Tibial nerve (tissue), 4 donors: ENCODE measurements at regions not wholly inside any gene's neighbourhood (a gene's known extent, or its start where the extent isn't known, plus 50 kb on each side); places are given as distances from the start of the nearest gene placed in this dataset.

ENCODE experiments used
- DNase-seq, 2 donors: peaks; one replicate each; pipeline ENCODE4 v3.0.0-alpha.2; 2019; ENCODE audit warnings: low spot score in 2 of 2
- H3K27ac ChIP-seq, 4 donors: fragments of 200-600 bp; sonication (generic) in 3 of 4; one replicate each; pipeline ENCODE4 v1.5.1; 2017 to 2019; ENCODE audit warnings: mild to moderate bottlenecking in 1 of 4
- H3K27me3 ChIP-seq, 2 donors: fragments of 200-600 bp; sonication (generic) in 1 of 2; one replicate each; pipeline versions ENCODE4 v1.5.1 to v1.6.0; 2017 to 2019
- H3K36me3 ChIP-seq, 3 donors: fragments of 200-600 bp; sonication (generic); one replicate each; pipeline ENCODE4 v1.5.1; 2018 to 2019
- H3K4me1 ChIP-seq, 4 donors: fragments of 200-600 bp; sonication (generic) in 3 of 4; one replicate each; pipeline ENCODE4 v1.5.1; 2017 to 2019
- H3K4me3 ChIP-seq, 4 donors: fragments of 200-600 bp; sonication (generic) in 3 of 4; one replicate each; pipeline ENCODE4 v1.5.1; 2017 to 2019; ENCODE audit warnings: mild to moderate bottlenecking in 1 of 4, moderate library complexity in 1 of 4
- H3K9me3 ChIP-seq, 4 donors: fragments of 200-600 bp; sonication (generic) in 3 of 4; one replicate each; pipeline ENCODE4 v1.5.1; 2017 to 2019
- CTCF ChIP-seq, 5 experiments: fragments of 200-600 bp in 3 of 5; fragments of 450-650 bp in 2 of 5; sonication (generic) in 3 of 5; IDR thresholded peaks; one replicate each; pipeline ENCODE4 v1.5.1; 2016 to 2019; ENCODE audit warnings: antibody characterized with exemption in 5 of 5, mild to moderate bottlenecking in 3 of 5, moderate library complexity in 2 of 5
- EP300 ChIP-seq, 2 donors: sonication (generic); formaldehyde crosslinking; IDR thresholded peaks; one replicate each; pipeline ENCODE4 v1.6.1; 2017; ENCODE audit warnings: antibody characterized with exemption in 2 of 2, mild to moderate bottlenecking in 1 of 2
- POLR2A ChIP-seq, 2 donors: fragments of 450-650 bp; IDR thresholded peaks; one replicate each; pipeline ENCODE4 v1.6.1; 2017; ENCODE audit warnings: antibody characterized with exemption in 2 of 2, mild to moderate bottlenecking in 2 of 2, moderate library complexity in 2 of 2
- WGBS, 2 donors: methylation state at CpG; one replicate each; pipeline ENCODE4 v1.1.5; 2018; 5-methylcytosine and 5-hydroxymethylcytosine counted together

GRCh38 chr7:97418312-97418711 is 300.8 kb downstream of the SDHAF3 start:
- no peaks in the 10 kb centered on the region for H3K27me3 ChIP-seq
- no peak for TF ChIP-seq POLR2A (IDR thresholded peaks at IDR 0.05)
- no peak for TF ChIP-seq CTCF (IDR thresholded peaks at IDR 0.05)
- TF ChIP-seq EP300 (IDR thresholded peaks at IDR 0.05) = no peak
- no peaks in the 10 kb centered on the region for H3K4me1 ChIP-seq
- DNase-seq = no peak
- 85 to 93% methylated on average over 2 of the region's 2 CpGs for WGBS, 2 donors
- no peaks in the 10 kb centered on the region for H3K36me3 ChIP-seq
- no peak overlapping the region for H3K27ac ChIP-seq
- H3K4me3 ChIP-seq = no peak overlapping the region
- no peaks in the 10 kb centered on the region for H3K9me3 ChIP-seq

- H3K36me3 ChIP-seq = no peaks in the 10 kb centered on the region
- H3K27ac ChIP-seq = no peak overlapping the region
- H3K4me3 ChIP-seq = no peak overlapping the region
- WGBS, 2 donors = 87 to 93% methylated on average over 5 of the region's 5 CpGs
- H3K4me1 ChIP-seq = no peaks in the 10 kb centered on the region
- DNase-seq = no peak
- TF ChIP-seq POLR2A (IDR thresholded peaks at IDR 0.05) (no peak), CTCF (IDR thresholded peaks at IDR 0.05) (no peak), EP300 (IDR thresholded peaks at IDR 0.05) (no peak)
- no peaks in the 10 kb centered on the region for H3K27me3 ChIP-seq
- H3K9me3 ChIP-seq = no peaks in the 10 kb centered on the region
Measured at GRCh38 chr7:97419898-97420297, 302.4 kb downstream of the SDHAF3 start.

- Histone ChIP-seq H3K4me3 (no peak overlapping the region), H3K4me1 (no peaks in the 10 kb centered on the region), H3K36me3 (no peaks in the 10 kb centered on the region), H3K27me3 (no peaks in the 10 kb centered on the region), H3K27ac (no peak overlapping the region), H3K9me3 (no peaks in the 10 kb centered on the region)
- WGBS, 2 donors = 68 to 77% methylated on average over 4 of the region's 4 CpGs
- TF ChIP-seq EP300 (IDR thresholded peaks at IDR 0.05) (no peak), POLR2A (IDR thresholded peaks at IDR 0.05) (no peak), CTCF (IDR thresholded peaks at IDR 0.05) (no peak)
- no peak for DNase-seq
Measured at GRCh38 chr7:97421307-97421930, 303.9 kb downstream of the SDHAF3 start.

- DNase-seq = no peak
- Histone ChIP-seq H3K4me3 (no peak overlapping the region), H3K4me1 (no peaks in the 10 kb centered on the region), H3K27ac (no peak overlapping the region), H3K9me3 (no peaks in the 10 kb centered on the region), H3K36me3 (no peaks in the 10 kb centered on the region), H3K27me3 (no peaks in the 10 kb centered on the region)
- 82 to 83% methylated on average over 1 of the region's 1 CpG for WGBS, 2 donors
- TF ChIP-seq CTCF (IDR thresholded peaks at IDR 0.05) (no peak), EP300 (IDR thresholded peaks at IDR 0.05) (no peak), POLR2A (IDR thresholded peaks at IDR 0.05) (no peak)
Measured at GRCh38 chr7:97422046-97422445, 304.5 kb downstream of the SDHAF3 start.

- no peak for DNase-seq
- Histone ChIP-seq H3K9me3 (no peaks in the 10 kb centered on the region), H3K27me3 (no peaks in the 10 kb centered on the region), H3K27ac (no peak overlapping the region), H3K4me1 (no peaks in the 10 kb centered on the region), H3K4me3 (no peak overlapping the region), H3K36me3 (no peaks in the 10 kb centered on the region)
- TF ChIP-seq EP300 (IDR thresholded peaks at IDR 0.05) (no peak), CTCF (IDR thresholded peaks at IDR 0.05) (no peak), POLR2A (IDR thresholded peaks at IDR 0.05) (no peak)
- WGBS, 2 donors = 72 to 74% methylated on average over 9 of the region's 9 CpGs
Measured at GRCh38 chr7:97430006-97430405, 301.9 kb upstream of the TAC1 start.
